Hepatocyte (in vitro differentiated cells): ENCODE measurements at regions not wholly inside any gene's neighbourhood (a gene's known extent, or its start where the extent isn't known, plus 50 kb on each side); places are given as distances from the start of the nearest gene placed in this dataset.

ENCODE experiments used
- EZH2 ChIP-seq: fragments of 200-600 bp; sonication (generic); IDR thresholded peaks from 2 replicates; pipeline ENCODE4 v1.6.1; 2016; ENCODE audit warnings: antibody characterized with exemption, mild to moderate bottlenecking, borderline replicate concordance
- TF ChIP-seq, protein P1 (sequence below): fragments of 200-600 bp; sonication (generic); IDR thresholded peaks from 2 replicates; pipeline ENCODE4 v1.5.1; 2016; ENCODE audit warnings: antibody characterized with exemption, mild to moderate bottlenecking; ENCODE audit not compliant: poor library complexity

DNA sequence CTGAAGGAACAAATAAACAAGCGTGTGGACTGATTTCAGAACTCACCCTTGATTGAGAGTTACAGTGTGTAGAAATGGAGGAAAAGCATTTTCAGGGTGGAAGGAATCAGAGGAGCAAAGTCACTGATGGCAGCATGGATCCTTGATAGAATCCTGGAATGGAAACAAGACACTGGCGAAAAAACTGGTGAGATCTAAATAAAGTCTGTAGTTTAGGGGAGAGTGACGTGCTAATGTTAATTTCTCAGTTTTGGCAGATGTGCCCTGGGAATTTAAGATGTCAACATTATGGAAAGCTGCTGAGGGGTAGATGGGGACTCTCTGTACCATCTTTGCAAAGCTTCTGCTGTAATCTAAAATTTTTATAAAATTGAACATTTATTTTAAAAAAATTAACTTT is 378.0 kb downstream of the UQCRFS1 start:
- TF ChIP-seq, protein P1, sequence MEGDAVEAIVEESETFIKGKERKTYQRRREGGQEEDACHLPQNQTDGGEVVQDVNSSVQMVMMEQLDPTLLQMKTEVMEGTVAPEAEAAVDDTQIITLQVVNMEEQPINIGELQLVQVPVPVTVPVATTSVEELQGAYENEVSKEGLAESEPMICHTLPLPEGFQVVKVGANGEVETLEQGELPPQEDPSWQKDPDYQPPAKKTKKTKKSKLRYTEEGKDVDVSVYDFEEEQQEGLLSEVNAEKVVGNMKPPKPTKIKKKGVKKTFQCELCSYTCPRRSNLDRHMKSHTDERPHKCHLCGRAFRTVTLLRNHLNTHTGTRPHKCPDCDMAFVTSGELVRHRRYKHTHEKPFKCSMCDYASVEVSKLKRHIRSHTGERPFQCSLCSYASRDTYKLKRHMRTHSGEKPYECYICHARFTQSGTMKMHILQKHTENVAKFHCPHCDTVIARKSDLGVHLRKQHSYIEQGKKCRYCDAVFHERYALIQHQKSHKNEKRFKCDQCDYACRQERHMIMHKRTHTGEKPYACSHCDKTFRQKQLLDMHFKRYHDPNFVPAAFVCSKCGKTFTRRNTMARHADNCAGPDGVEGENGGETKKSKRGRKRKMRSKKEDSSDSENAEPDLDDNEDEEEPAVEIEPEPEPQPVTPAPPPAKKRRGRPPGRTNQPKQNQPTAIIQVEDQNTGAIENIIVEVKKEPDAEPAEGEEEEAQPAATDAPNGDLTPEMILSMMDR: no peak
- no peak for TF ChIP-seq EZH2
